GM12872 (cell line): ENCODE measurements at regions not wholly inside any gene's neighbourhood (a gene's known extent, or its start where the extent isn't known, plus 50 kb on each side); places are given as distances from the start of the nearest gene placed in this dataset.

Experiments
- TF ChIP-seq, protein P1 (sequence below): IDR thresholded peaks from 3 replicates; pipeline ENCODE4 v1.5.1; 2011; ENCODE audit warnings: low read depth, mild to moderate bottlenecking, low read length, moderate library complexity; ENCODE audit not compliant: insufficient read depth

DNA sequence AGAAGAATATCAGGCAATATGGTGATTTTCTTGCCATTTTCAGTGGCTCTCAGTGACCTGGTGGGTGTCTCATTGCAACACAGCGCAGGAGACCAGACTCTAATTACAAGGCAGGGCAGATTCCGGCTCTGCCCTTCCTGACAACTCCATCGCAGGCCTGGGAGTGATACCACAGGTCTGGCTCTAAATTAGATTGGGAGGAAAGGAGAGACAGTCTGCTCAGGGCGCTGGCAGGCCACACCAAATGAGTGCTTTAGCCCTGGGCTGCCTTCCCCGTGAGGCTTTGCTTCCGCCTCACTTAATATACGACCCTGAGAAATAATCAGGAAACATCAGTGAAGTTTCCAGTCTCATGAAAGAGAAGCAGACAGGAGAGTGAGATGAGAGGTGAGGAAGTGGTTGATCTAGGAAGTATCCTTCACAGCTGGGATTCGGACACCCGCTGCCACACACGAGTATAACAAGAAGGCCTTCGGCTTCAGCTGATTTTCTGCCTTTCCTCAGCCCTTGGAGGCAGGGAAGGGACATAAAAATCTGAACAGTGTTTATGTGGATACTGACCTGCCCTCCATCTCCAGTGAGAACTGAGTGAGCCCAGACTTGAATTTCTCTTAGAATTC lies 73.7 kb upstream of the PROK2 start:
- TF ChIP-seq, protein P1, sequence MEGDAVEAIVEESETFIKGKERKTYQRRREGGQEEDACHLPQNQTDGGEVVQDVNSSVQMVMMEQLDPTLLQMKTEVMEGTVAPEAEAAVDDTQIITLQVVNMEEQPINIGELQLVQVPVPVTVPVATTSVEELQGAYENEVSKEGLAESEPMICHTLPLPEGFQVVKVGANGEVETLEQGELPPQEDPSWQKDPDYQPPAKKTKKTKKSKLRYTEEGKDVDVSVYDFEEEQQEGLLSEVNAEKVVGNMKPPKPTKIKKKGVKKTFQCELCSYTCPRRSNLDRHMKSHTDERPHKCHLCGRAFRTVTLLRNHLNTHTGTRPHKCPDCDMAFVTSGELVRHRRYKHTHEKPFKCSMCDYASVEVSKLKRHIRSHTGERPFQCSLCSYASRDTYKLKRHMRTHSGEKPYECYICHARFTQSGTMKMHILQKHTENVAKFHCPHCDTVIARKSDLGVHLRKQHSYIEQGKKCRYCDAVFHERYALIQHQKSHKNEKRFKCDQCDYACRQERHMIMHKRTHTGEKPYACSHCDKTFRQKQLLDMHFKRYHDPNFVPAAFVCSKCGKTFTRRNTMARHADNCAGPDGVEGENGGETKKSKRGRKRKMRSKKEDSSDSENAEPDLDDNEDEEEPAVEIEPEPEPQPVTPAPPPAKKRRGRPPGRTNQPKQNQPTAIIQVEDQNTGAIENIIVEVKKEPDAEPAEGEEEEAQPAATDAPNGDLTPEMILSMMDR, result no peak

DNA sequence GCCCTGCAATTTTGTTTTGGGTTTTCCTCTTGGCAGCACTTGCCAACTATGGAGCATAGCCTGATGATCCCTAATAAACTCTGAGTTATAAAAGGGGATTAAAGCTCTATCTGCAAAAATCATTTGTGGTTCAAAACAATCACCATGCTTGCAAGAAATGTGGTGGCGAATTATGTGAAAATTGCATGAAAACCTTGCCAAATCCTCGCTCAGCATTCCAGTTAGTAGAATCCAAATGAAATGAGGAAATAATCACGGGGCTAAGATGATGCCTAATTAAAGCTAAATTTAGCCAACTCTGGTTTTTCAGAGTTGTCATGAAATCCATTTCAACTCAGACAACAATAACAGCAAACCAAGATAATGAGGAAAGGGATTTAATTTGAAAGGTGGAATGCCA lies 73.0 kb upstream of the PROK2 start:
- TF ChIP-seq, protein P1, result no peak

- TF ChIP-seq, protein P1, result no peak
These were observed 69.8 kb upstream of the PROK2 start for GRCh38 chr3:71854706-71855105.

DNA sequence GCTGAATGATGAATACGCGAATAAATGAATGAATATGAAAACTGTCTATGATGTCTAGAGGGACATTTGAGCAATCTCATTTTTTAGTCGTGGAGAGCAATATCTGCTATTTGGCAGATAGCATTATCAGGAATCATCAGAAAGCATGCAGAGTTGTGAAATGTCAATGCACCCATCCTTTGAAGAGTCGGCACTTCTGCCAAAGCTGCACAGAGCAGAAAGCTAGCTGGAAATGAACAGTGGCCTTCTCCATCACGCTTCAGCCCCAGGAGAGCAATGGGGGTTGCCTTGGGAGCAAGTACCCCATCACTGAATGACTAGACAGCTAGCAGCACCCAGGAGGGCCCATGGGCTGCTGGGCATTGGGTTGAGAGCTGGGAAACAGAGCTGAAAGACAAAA lies 69.1 kb upstream of the PROK2 start:
- TF ChIP-seq, protein P1, result no peak

- TF ChIP-seq, protein P1, result no peak
These were observed 66.9 kb upstream of the PROK2 start for GRCh38 chr3:71851878-71852277.

DNA sequence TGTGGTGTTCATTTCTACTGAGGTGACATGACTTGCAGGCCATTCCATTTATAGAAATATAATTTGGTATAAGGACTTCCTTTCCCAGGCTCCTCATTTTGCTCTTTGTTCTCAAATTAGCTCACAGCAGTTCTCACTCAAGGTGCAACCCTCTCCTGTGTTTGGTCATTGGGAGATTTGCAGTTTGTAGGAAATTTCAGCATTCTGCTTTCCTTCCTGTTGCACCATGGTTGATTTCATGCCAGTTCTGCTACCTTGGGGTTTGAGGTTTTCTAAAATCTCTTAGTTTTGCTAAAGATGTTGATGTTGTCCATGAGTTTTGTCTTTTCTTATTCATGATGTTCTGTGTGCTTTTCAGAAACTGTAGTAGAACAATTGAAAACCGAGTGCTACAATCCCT lies 65.7 kb upstream of the PROK2 start:
- TF ChIP-seq, protein P1, result no peak

DNA sequence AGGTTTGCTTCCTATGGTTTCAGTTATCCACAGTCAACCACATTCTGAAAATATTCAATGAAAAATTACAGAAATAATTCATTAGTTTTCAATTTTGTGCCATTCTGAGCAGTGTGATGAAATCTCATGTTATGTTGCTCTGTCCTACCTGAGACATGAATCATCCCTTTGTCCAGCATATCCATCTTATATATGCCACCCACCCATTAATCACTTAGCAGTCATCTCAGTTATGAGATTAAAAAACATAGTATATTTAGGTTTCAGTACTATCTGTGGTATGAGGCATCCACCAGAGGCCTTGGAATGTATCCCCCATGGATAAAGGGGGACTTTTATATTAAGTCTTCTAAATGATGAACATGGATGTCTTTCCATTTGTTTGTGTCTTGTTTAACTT lies 64.7 kb upstream of the PROK2 start:
- TF ChIP-seq, protein P1, result no peak
